ENCODE measurements at regions not wholly inside any gene's neighbourhood (a gene's known extent, or its start where the extent isn't known, plus 50 kb on each side); places are given as distances from the start of the nearest gene placed in this dataset.
"Not testable (repeated sequence)": the region's sequence is repeated elsewhere in the genome, so short reads cannot be mapped to it uniquely, and the experiment has no call there.

GRCh38 chr6:160804639-160805038 is 102.6 kb downstream of the PLG start:
- no peak for DNase-seq
- peaks cover 13% of the 10 kb centered on the region for H3K27me3 Mint-ChIP-seq
- H3K4me3 Mint-ChIP-seq: no peak overlapping the region
- H3K9me3 ChIP-seq (ENCODE audit: control insufficient read depth, low read length, poor library complexity, severe bottlenecking): no peaks in the 10 kb centered on the region
- H3K36me3 Mint-ChIP-seq (ENCODE audit: low read depth): no peaks in the 10 kb centered on the region
- no peaks in the 10 kb centered on the region for H3K4me1 Mint-ChIP-seq
- no peak for ATAC-seq
- no peak overlapping the region for H3K27ac Mint-ChIP-seq

- H3K27me3 Mint-ChIP-seq: peaks cover 34% of the 10 kb centered on the region
- no peak for DNase-seq
- H3K9me3 ChIP-seq (ENCODE audit: control insufficient read depth, low read length, poor library complexity, severe bottlenecking): no peaks in the 10 kb centered on the region
- H3K27ac Mint-ChIP-seq: no peak overlapping the region
- H3K36me3 Mint-ChIP-seq (ENCODE audit: low read depth): no peaks in the 10 kb centered on the region
- H3K4me1 Mint-ChIP-seq: no peaks in the 10 kb centered on the region
- ATAC-seq: no peak
- H3K4me3 Mint-ChIP-seq: no peak overlapping the region
Observed at GRCh38 chr6:160808263-160808662, 106.2 kb downstream of the PLG start.

GRCh38 chr6:160810238-160810637 is 108.2 kb downstream of the PLG start:
- Mint-ChIP-seq H3K27ac (no peak overlapping the region), H3K4me1 (no peaks in the 10 kb centered on the region), H3K36me3 (ENCODE audit: low read depth) (no peaks in the 10 kb centered on the region), H3K27me3 (peaks cover 34% of the 10 kb centered on the region), H3K4me3 (no peak overlapping the region)
- DNase-seq (no peak), ATAC-seq (no peak)
- no peaks in the 10 kb centered on the region for H3K9me3 ChIP-seq (ENCODE audit: control insufficient read depth, low read length, poor library complexity, severe bottlenecking)

- no peak overlapping the region for H3K27ac Mint-ChIP-seq
- no peaks in the 10 kb centered on the region for H3K9me3 ChIP-seq (ENCODE audit: control insufficient read depth, low read length, poor library complexity, severe bottlenecking)
- DNase-seq (no peak), ATAC-seq (no peak)
- peaks cover 30% of the 10 kb centered on the region for H3K27me3 Mint-ChIP-seq
- H3K36me3 Mint-ChIP-seq (ENCODE audit: low read depth): no peaks in the 10 kb centered on the region
- H3K4me1 Mint-ChIP-seq: no peaks in the 10 kb centered on the region
- H3K4me3 Mint-ChIP-seq: no peak overlapping the region
Observed at GRCh38 chr6:160812097-160812496, 110.1 kb downstream of the PLG start.

- Mint-ChIP-seq H3K27me3 (peaks cover 8% of the 10 kb centered on the region), H3K4me1 (no peaks in the 10 kb centered on the region), H3K27ac (no peak overlapping the region), H3K36me3 (ENCODE audit: low read depth) (no peaks in the 10 kb centered on the region), H3K4me3 (no peak overlapping the region)
- H3K9me3 ChIP-seq (ENCODE audit: control insufficient read depth, low read length, poor library complexity, severe bottlenecking): no peaks in the 10 kb centered on the region
- ATAC-seq (no peak), DNase-seq (no peak)
Observed at GRCh38 chr6:160818934-160819333, 116.9 kb downstream of the PLG start.

- H3K27ac Mint-ChIP-seq; ATAC-seq; H3K27me3 Mint-ChIP-seq; H3K36me3 Mint-ChIP-seq (ENCODE audit: low read depth); H3K4me1 Mint-ChIP-seq; H3K9me3 ChIP-seq (ENCODE audit: control insufficient read depth, low read length, poor library complexity, severe bottlenecking); H3K4me3 Mint-ChIP-seq; DNase-seq: not testable (repeated sequence)
Observed at GRCh38 chr6:160820661-160821060, 118.6 kb downstream of the PLG start.

- no peaks in the 10 kb centered on the region for H3K36me3 Mint-ChIP-seq (ENCODE audit: low read depth)
- ATAC-seq (no peak), DNase-seq (no peak)
- no peaks in the 10 kb centered on the region for H3K9me3 ChIP-seq (ENCODE audit: control insufficient read depth, low read length, poor library complexity, severe bottlenecking)
- no peak overlapping the region for H3K27ac Mint-ChIP-seq
- no peaks in the 10 kb centered on the region for H3K4me1 Mint-ChIP-seq
- H3K4me3 Mint-ChIP-seq: no peak overlapping the region
- H3K27me3 Mint-ChIP-seq: no peaks in the 10 kb centered on the region
Observed at GRCh38 chr6:160831739-160832138, 129.7 kb downstream of the PLG start.

GRCh38 chr6:160832422-160832821 is 130.4 kb downstream of the PLG start:
- H3K36me3 Mint-ChIP-seq (ENCODE audit: low read depth): no peaks in the 10 kb centered on the region
- DNase-seq: no peak
- H3K4me3 Mint-ChIP-seq: no peak overlapping the region
- no peak for ATAC-seq
- no peaks in the 10 kb centered on the region for H3K9me3 ChIP-seq (ENCODE audit: control insufficient read depth, low read length, poor library complexity, severe bottlenecking)
- H3K27me3 Mint-ChIP-seq: no peaks in the 10 kb centered on the region
- H3K27ac Mint-ChIP-seq: no peak overlapping the region
- no peaks in the 10 kb centered on the region for H3K4me1 Mint-ChIP-seq

- DNase-seq: no peak
- Mint-ChIP-seq H3K4me1 (no peaks in the 10 kb centered on the region), H3K4me3 (no peak overlapping the region), H3K36me3 (ENCODE audit: low read depth) (no peaks in the 10 kb centered on the region), H3K27ac (no peak overlapping the region), H3K27me3 (no peaks in the 10 kb centered on the region)
- no peaks in the 10 kb centered on the region for H3K9me3 ChIP-seq (ENCODE audit: control insufficient read depth, low read length, poor library complexity, severe bottlenecking)
- no peak for ATAC-seq
Observed at GRCh38 chr6:160837146-160837545, 135.1 kb downstream of the PLG start.

- Mint-ChIP-seq H3K4me1 (no peaks in the 10 kb centered on the region), H3K27ac (no peak overlapping the region), H3K4me3 (no peak overlapping the region)
Observed at GRCh38 chr6:160851031-160851430, 140.5 kb upstream of the MAP3K4 start.

GRCh38 chr6:160853946-160854345 is 137.6 kb upstream of the MAP3K4 start:
- Mint-ChIP-seq H3K27ac (no peak overlapping the region), H3K4me3 (no peak overlapping the region), H3K36me3 (ENCODE audit: low read depth) (no peaks in the 10 kb centered on the region), H3K4me1 (no peaks in the 10 kb centered on the region), H3K27me3 (no peaks in the 10 kb centered on the region)
- no peaks in the 10 kb centered on the region for H3K9me3 ChIP-seq (ENCODE audit: control insufficient read depth, low read length, poor library complexity, severe bottlenecking)
- ATAC-seq (no peak), DNase-seq (no peak)

More at GRCh38 chr6:160851031-160851430, 140.5 kb upstream of the MAP3K4 start:
- ATAC-seq: no peak
- H3K9me3 ChIP-seq (ENCODE audit: control insufficient read depth, low read length, poor library complexity, severe bottlenecking): no peaks in the 10 kb centered on the region
- DNase-seq: no peak
- Mint-ChIP-seq H3K36me3 (ENCODE audit: low read depth) (no peaks in the 10 kb centered on the region), H3K27me3 (no peaks in the 10 kb centered on the region)

GRCh38 chr6:160858886-160859285 is 132.7 kb upstream of the MAP3K4 start:
- Mint-ChIP-seq H3K36me3 (ENCODE audit: low read depth) (no peaks in the 10 kb centered on the region), H3K4me3 (no peak overlapping the region), H3K27me3 (no peaks in the 10 kb centered on the region), H3K27ac (no peak overlapping the region), H3K4me1 (peaks cover 2% of the 10 kb centered on the region)
- DNase-seq (no peak), ATAC-seq (no peak)
- no peaks in the 10 kb centered on the region for H3K9me3 ChIP-seq (ENCODE audit: control insufficient read depth, low read length, poor library complexity, severe bottlenecking)

- no peaks in the 10 kb centered on the region for H3K9me3 ChIP-seq (ENCODE audit: control insufficient read depth, low read length, poor library complexity, severe bottlenecking)
- ATAC-seq: no peak
- Mint-ChIP-seq H3K4me1 (peaks cover 2% of the 10 kb centered on the region), H3K27ac (no peak overlapping the region), H3K27me3 (no peaks in the 10 kb centered on the region), H3K36me3 (ENCODE audit: low read depth) (no peaks in the 10 kb centered on the region), H3K4me3 (no peak overlapping the region)
- DNase-seq: no peak
Observed at GRCh38 chr6:160859822-160860221, 131.7 kb upstream of the MAP3K4 start.

GRCh38 chr6:160861824-160862223 is 129.7 kb upstream of the MAP3K4 start:
- no peaks in the 10 kb centered on the region for H3K9me3 ChIP-seq (ENCODE audit: control insufficient read depth, low read length, poor library complexity, severe bottlenecking)
- H3K4me3 Mint-ChIP-seq: no peak overlapping the region
- DNase-seq: no peak
- peaks cover 2% of the 10 kb centered on the region for H3K4me1 Mint-ChIP-seq
- H3K27me3 Mint-ChIP-seq: no peaks in the 10 kb centered on the region
- no peak for ATAC-seq
- no peaks in the 10 kb centered on the region for H3K36me3 Mint-ChIP-seq (ENCODE audit: low read depth)
- H3K27ac Mint-ChIP-seq: no peak overlapping the region

GRCh38 chr6:160863782-160864181 is 127.8 kb upstream of the MAP3K4 start:
- H3K9me3 ChIP-seq (ENCODE audit: control insufficient read depth, low read length, poor library complexity, severe bottlenecking): no peaks in the 10 kb centered on the region
- Mint-ChIP-seq H3K27ac (no peak overlapping the region), H3K36me3 (ENCODE audit: low read depth) (no peaks in the 10 kb centered on the region), H3K27me3 (no peaks in the 10 kb centered on the region), H3K4me3 (no peak overlapping the region), H3K4me1 (peaks cover 2% of the 10 kb centered on the region)
- DNase-seq: no peak
- ATAC-seq: no peak
